Activated CD4-positive, alpha-beta T cell treated with anti-CD3 and anti-CD28 coated beads, Interleukin-2, Interleukin-4, amounts not matched to agents 100 ng/mL and 50 ng/mL, durations not matched to agents 16 hours and 8 hours (primary cell): ENCODE measurements at regions not wholly inside any gene's neighbourhood (a gene's known extent, or its start where the extent isn't known, plus 50 kb on each side); places are given as distances from the start of the nearest gene placed in this dataset.

Experiments
- DNase-seq: peaks from one replicate; pipeline ENCODE4 v3.0.0-alpha.2; 2020; ENCODE audit warnings: low spot score

GRCh38 chr1:188325211-188325610, 1496.5 kb downstream of the PLA2G4A start:
- no peak for DNase-seq

GRCh38 chr1:188343914-188344313, 1515.2 kb downstream of the PLA2G4A start:
- DNase-seq: no peak

GRCh38 chr1:188350104-188350503, 1521.4 kb downstream of the PLA2G4A start:
- no peak for DNase-seq

- no peak for DNase-seq
Measured at GRCh38 chr1:188355082-188355481, 1526.3 kb downstream of the PLA2G4A start.

- DNase-seq: no peak
Measured at GRCh38 chr1:188355847-188356246, 1527.1 kb downstream of the PLA2G4A start.

GRCh38 chr1:188359315-188359714, 1530.6 kb downstream of the PLA2G4A start:
- DNase-seq: no peak

GRCh38 chr1:188363943-188364342, 1535.2 kb downstream of the PLA2G4A start:
- no peak for DNase-seq

- no peak for DNase-seq
Measured at GRCh38 chr1:188364927-188365449, 1536.2 kb downstream of the PLA2G4A start.

GRCh38 chr1:188365874-188366273, 1537.1 kb downstream of the PLA2G4A start:
- DNase-seq: no peak

- DNase-seq: no peak
Measured at GRCh38 chr1:188367661-188368060, 1538.9 kb downstream of the PLA2G4A start.

GRCh38 chr1:188371295-188371806, 1542.6 kb downstream of the PLA2G4A start:
- no peak for DNase-seq

- no peak for DNase-seq
Measured at GRCh38 chr1:188372821-188373220, 1544.1 kb downstream of the PLA2G4A start.

GRCh38 chr1:188382851-188383250, 1554.1 kb downstream of the PLA2G4A start:
- no peak for DNase-seq

- DNase-seq: no peak
Measured at GRCh38 chr1:188386161-188386560, 1557.4 kb downstream of the PLA2G4A start.

GRCh38 chr1:188386666-188387065, 1557.9 kb downstream of the PLA2G4A start:
- DNase-seq: no peak

GRCh38 chr1:188394677-188395076, 1565.9 kb downstream of the PLA2G4A start:
- DNase-seq: no peak

GRCh38 chr1:188397521-188397920, 1568.8 kb downstream of the PLA2G4A start:
- no peak for DNase-seq

- DNase-seq: no peak
Measured at GRCh38 chr1:188402986-188403385, 1574.2 kb downstream of the PLA2G4A start.

GRCh38 chr1:188406636-188407035, 1577.9 kb downstream of the PLA2G4A start:
- no peak for DNase-seq

- DNase-seq: no peak
Measured at GRCh38 chr1:188420177-188420576, 1591.4 kb downstream of the PLA2G4A start.

- DNase-seq: no peak
Measured at GRCh38 chr1:188423073-188423472, 1594.3 kb downstream of the PLA2G4A start.

- DNase-seq: no peak
Measured at GRCh38 chr1:188424176-188424575, 1595.4 kb downstream of the PLA2G4A start.

- DNase-seq: no peak
Measured at GRCh38 chr1:188425687-188426086, 1596.9 kb downstream of the PLA2G4A start.

- DNase-seq: no peak
Measured at GRCh38 chr1:188426561-188426960, 1597.8 kb downstream of the PLA2G4A start.
